ENCODE measurements at regions not wholly inside any gene's neighbourhood (a gene's known extent, or its start where the extent isn't known, plus 50 kb on each side); places are given as distances from the start of the nearest gene placed in this dataset.
"Not testable (repeated sequence)": the region's sequence is repeated elsewhere in the genome, so short reads cannot be mapped to it uniquely, and the experiment has no call there.

- DNase-seq = no peak
Measured at GRCh38 chrX:114077773-114078172, 506.1 kb upstream of the HTR2C start.

GRCh38 chrX:114075073-114075673 is 508.7 kb upstream of the HTR2C start:
- DNase-seq = no peak

- DNase-seq = no peak
Measured at GRCh38 chrX:114073926-114074325, 510.0 kb upstream of the HTR2C start.

DNA sequence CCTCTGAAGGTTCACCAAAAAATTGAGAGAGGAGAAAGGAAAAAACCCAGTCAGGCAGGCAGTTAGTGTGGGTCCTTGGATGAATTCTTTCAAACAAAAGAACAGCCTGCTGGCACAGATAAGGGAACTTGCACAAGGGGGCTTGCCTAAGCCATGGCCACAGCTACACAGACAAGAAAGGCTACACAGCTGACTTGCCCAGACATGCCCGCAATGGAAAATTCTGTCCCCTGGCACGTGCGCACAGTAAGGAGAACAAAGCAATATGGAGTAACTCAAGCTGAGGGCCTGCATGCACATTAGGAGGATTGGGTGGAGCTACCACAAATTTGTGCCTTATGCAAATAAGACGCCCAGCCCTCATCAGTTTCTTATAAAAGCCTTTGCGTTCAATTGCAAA is 512.5 kb upstream of the HTR2C start:
- no peak for DNase-seq

GRCh38 chrX:114065577-114066223 is 518.2 kb upstream of the HTR2C start:
- DNase-seq = no peak

DNA sequence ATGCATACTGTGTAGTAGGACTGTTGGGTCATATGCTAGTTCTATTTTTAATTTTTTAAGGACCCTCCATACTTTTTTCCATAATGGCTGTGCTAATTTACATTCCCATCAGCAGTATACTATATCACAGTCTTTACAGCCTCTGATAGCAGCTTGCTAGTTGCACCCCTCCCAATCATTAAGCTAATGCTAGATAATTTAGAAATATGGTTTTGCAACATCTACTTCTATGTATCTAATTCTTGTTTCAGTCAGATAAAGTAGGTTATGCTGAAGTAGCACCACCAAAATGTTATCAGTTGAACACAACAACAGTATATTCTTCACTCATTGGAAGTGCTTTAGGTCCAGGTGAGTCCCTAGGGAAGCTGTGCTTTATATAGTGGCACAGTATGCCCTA is 522.7 kb upstream of the HTR2C start:
- no peak for DNase-seq

GRCh38 chrX:114058988-114059418 is 524.9 kb upstream of the HTR2C start:
- no peak for DNase-seq

GRCh38 chrX:114057422-114057821 is 526.5 kb upstream of the HTR2C start:
- not testable (repeated sequence) for DNase-seq

DNA sequence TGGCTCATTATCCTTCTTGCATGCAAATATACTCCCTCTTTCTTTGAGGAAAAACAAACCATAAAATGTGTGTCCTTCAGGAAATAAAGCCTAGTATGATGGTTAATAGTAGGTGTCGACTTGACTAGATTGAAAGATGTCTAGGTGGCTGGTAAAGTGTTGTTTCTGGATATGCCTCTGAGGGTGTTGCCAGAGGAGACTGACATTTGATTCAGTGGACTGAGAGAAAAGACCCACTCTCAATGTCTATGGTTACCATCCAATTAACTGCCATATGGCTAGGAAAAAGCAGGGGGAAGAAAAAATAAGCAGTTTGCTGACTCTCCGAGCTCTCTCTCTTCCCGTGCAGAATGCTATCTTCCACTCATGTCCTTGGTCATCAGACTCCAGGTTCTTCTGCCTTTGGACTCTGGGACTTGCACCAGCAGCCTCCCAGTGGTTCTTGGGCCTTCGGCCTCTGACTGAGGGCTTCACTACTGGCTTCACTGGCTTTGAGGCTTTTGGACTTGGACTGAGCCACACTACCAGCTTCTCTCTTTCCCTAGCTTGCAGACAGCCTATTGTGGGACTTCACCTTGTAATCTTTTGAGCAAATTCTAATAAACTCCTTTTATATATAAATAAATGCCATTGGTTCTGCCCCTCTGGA is 532.1 kb upstream of the HTR2C start:
- DNase-seq = no peak

DNA sequence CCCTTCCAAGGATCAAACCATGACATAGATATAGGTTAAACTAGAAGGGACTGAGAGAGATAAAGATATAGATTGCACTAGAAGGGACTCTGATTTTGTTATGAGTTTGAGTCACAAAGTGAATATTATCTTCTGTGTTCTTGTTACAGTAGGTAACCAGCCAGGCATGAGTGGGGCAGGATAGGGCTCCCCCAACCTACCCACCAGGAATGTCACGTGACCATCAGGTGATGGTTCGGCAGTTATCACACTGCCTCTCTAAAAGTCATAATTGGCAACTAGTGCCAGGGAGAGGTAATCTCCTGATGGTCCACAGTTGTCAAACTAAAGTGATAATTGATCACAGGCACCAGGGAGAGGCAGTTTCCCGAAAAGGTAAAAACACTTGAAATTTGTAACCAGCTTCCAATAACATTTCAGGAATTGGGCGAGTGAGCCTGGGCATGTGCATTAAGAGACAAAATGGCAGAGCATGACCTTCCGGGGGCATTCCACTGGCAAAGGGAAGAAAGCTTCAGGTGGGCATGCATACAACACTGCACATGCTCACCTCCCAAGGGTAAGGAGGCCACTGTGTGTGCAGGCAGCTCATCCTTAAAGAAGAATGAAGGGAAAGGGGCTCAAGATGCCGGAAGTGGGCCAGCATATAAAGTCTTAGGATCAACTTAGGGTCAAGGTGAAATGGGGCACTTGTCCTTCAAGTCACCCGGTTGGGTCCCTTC is 533.6 kb upstream of the HTR2C start:
- no peak for DNase-seq

GRCh38 chrX:114049063-114049462 is 534.8 kb upstream of the HTR2C start:
- DNase-seq = no peak

DNA sequence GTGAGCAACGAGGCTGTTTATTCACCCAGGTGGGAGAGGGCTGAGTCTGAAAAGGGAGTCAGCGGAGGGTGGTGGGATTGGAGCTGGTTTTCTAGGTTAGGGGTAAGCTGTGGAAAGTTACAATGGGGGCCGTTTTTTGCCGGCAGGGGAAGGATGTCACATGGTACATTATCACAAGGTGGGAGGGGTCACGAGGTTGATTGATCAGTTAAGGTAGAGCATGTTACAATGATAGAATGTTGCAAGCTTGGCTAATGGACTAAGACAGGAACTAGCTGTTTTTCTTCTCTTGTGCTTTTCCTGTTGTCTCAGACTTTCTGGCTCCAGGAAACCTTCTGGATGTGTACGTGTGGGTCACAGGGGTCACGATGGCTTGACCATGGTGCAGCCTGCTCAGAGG is 536.3 kb upstream of the HTR2C start:
- no peak for DNase-seq

- no peak for DNase-seq
Measured at GRCh38 chrX:114046695-114047279, 537.1 kb upstream of the HTR2C start.

DNA sequence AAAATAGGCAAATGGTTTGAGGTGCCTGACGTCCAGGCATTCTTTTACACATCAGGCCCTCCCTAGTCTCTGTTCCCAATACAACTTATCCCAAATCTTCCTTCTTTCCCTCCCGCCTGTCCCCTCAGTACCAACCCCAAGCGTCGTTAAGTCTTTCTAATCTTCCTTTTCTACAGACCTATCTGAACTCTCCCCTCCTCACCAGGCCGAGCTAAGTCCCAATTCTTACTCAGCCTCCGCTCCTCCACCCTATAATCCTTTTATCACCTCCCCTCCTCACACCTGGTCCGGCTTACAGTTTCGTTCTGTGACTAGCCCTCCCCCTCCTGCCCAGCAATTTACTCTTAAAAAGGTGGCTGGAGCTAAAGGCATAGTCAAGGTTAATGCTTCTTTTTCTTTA is 542.4 kb upstream of the HTR2C start:
- not testable (repeated sequence) for DNase-seq

DNA sequence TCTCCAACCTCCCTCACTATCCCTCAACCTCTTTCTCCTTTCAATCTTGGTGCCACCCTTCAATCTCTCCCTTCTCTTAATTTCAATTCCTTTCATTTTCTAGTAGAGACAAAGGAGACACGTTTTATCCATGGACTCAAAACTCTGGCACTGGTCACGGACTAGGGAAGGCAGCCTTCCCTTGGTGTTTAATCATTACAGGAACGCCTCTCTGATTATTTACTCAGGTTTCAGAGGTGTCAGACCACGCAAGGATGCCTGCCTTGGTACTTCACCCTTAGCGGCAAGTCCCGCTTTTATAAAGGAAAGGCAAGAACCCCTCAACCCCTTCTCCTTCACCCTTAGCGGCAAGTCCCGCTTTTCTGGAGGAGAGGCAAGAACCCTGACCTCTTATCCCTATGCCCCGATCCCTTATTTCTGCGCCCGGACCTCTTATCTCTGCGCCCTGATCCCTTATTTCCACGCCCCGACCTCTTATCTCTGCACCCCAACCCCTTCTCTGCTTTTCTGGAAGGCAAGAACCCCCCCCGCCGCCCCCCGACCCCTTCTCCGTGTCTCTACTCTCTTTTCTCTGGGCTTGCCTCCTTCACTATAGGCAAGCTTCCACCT is 543.1 kb upstream of the HTR2C start:
- not testable (repeated sequence) for DNase-seq

DNA sequence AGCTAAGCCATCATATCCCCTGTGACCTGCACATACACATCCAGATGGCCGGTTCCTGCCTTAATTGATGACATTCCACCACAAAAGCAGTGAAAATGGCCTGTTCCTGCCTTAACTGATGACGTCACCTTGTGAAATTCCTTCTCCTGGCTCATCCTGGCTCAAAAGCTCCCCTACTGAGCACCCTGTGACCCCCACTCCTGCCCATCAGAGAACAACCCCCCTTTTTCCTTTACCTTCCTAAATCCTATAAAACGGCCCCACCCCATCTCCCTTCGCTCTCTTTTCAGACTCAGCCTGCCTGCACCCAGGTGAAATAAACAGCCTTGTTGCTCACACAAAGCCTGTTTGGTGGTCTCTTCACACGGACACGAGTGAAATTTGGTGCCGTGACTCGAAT is 543.8 kb upstream of the HTR2C start:
- not testable (repeated sequence) for DNase-seq

- DNase-seq = no peak
Measured at GRCh38 chrX:114038358-114038757, 545.5 kb upstream of the HTR2C start.

DNA sequence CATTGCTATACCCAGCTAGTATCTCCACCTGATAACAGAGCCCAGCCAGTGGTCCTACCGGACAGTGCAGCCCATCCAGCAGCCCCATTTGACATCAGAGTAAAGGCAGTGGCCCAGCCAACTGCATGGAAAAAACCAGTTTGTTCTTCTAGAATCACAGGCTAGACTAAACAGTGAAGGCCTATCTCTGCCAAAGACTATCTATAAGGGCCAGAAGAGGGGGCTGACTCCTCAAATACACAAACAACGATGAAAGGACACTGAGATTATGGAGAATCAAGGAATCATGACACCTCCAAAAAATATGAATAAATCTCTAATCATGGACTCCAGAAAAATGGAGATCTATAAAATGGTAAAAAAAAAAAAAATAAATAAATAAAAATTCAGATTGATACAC is 546.4 kb upstream of the HTR2C start:
- no peak for DNase-seq

DNA sequence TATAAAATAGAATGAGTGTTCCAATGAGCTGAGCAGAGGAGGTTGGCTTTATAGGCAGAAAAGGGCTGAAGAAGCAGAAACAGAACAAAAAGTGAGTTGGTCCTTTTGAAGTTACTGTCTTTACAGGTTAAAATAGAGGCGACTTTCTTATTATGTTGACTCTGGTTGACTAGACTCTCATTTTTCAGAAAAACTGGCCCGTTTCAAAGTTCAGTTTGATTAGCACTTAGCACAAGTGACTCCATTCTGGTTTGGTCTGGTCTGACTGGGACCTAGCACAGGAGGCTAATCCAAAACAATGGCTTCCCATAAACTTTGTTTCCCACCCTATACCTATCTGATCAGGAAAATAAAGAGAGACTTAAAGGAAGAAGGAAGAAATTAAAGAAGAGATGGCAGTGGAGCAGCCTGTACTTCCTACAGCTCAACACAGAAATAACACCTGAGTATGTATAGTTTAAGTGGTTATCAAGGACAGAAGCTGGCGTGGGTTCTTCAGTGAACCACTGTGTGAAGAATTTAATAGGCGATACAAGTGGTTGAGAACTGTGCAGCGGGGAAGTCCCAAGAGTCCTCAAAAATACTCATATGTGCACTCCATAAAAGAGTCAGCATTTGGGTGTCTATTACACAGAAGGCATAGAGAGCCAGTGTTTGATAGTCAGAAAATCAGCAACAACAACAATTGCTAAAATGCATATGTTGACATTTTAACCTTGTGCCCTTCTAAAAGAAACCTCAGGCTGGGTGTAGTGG is 554.8 kb upstream of the HTR2C start:
- no peak for DNase-seq

GRCh38 chrX:114017086-114017485 is 566.8 kb upstream of the HTR2C start:
- no peak for DNase-seq

DNA sequence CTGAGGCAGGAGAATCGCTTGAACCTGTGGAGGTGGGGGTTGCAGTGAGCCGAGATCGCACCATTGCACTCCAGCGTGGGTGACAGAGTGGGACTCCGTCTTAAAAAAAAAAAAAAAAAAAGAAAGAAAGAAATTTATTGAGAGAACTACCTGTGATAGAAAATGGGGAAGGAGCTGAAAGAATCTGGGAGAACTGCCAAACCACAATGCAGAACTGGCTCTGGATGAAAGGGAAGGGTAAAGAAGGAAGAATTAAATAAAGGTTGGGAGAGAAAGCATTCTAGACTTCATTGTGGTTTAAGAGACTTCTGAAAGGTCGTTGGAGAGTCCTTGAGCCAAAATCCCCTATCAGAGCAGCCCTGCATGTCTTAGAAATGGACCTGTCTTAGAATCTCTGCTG is 567.9 kb upstream of the HTR2C start:
- no peak for DNase-seq

DNA sequence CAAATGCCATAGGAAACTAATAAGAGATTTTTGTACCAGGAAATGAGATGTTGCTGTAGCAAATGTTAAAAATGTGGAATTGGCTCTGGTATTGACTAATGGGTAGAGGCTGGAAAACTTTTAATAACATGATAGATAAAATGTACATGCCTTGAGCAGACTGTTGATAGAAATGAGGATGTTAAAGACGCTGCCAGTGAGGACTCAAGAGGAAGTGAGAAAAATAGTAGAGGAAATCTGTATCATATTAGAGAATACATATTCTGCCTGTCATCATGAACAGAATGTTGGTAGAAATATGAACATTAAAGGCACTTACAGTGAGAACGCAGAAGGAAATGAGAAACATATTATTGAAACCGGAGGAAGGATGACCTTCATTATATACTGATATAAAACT is 577.2 kb upstream of the HTR2C start:
- no peak for DNase-seq

Data from left hindlimb (tissue), 1 donor.